A673 (cell line): ENCODE measurements at regions not wholly inside any gene's neighbourhood (a gene's known extent, or its start where the extent isn't known, plus 50 kb on each side); places are given as distances from the start of the nearest gene placed in this dataset.

Experiments
- EZH2 ChIP-seq: fragments of 200-600 bp; sonication (generic); IDR thresholded peaks from 2 replicates; pipeline ENCODE4 v1.6.1; 2017; ENCODE audit warnings: borderline replicate concordance, low read depth, mild to moderate bottlenecking, mixed read lengths, antibody characterized with exemption, low read length; ENCODE audit not compliant: poor library complexity, severe bottlenecking
- TF ChIP-seq, protein P1 (sequence below): fragments of 300-800, 200-600 bp; sonication (generic); conservative IDR thresholded peaks from 2 replicates; pipeline ENCODE4 v1.5.1; 2017; ENCODE audit warnings: low read depth, mild to moderate bottlenecking, antibody characterized with exemption, low read length, moderate library complexity, mixed read lengths

DNA sequence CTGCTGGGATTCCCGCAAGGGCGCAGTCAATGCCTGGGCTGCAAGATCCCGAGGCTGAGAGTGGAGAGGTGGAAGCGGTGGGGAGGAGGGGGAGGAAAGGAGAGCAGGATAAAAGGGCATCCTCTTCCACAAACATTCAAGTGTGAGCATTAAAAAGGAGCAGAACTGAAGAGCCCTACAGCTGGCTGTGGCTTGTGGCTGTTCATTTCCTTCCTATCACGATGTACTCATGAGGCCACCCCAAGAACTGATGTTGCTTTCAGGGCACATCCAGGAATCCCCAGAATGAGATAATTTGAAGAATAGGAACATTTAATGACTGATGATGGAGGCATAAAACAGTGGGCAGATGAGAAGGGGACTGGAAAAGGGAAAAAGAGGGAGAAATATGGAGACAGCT lies 230.8 kb upstream of the SMIM21 start:
- TF ChIP-seq, protein P1, sequence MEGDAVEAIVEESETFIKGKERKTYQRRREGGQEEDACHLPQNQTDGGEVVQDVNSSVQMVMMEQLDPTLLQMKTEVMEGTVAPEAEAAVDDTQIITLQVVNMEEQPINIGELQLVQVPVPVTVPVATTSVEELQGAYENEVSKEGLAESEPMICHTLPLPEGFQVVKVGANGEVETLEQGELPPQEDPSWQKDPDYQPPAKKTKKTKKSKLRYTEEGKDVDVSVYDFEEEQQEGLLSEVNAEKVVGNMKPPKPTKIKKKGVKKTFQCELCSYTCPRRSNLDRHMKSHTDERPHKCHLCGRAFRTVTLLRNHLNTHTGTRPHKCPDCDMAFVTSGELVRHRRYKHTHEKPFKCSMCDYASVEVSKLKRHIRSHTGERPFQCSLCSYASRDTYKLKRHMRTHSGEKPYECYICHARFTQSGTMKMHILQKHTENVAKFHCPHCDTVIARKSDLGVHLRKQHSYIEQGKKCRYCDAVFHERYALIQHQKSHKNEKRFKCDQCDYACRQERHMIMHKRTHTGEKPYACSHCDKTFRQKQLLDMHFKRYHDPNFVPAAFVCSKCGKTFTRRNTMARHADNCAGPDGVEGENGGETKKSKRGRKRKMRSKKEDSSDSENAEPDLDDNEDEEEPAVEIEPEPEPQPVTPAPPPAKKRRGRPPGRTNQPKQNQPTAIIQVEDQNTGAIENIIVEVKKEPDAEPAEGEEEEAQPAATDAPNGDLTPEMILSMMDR: no peak
- TF ChIP-seq EZH2: no peak
